Left lung (tissue), 4 donors: ENCODE measurements at regions not wholly inside any gene's neighbourhood (a gene's known extent, or its start where the extent isn't known, plus 50 kb on each side); places are given as distances from the start of the nearest gene placed in this dataset.
A peak's percentile ranks its signal among the peaks of the same experiment; 100 is the strongest.

Source experiments
- ATAC-seq: fragments of 200-7000 bp; cut with Tn5 transposase; one replicate; pipeline ENCODE4 v1.9.1; 2020; ENCODE audit warnings: moderate library complexity
- DNase-seq, 4 donors: peaks; one replicate each; pipeline ENCODE4 v3.0.0-alpha.2; 2013 to 2020
- H3K27ac ChIP-seq, 2 donors: fragments of 200-600 bp; sonication (generic) in 1 of 2; one replicate each; pipeline versions ENCODE4 v1.5.0 to v1.8.0; 2020 to 2021
- H3K27me3 ChIP-seq, 2 donors: fragments of 200-600 bp; sonication (generic) in 1 of 2; one replicate each; pipeline versions ENCODE4 v1.5.0 to v1.8.0; 2020 to 2021
- H3K36me3 ChIP-seq, 2 donors: fragments of 200-600 bp; sonication (generic) in 1 of 2; one replicate each; pipeline versions ENCODE4 v1.5.0 to v1.8.0; 2020 to 2021
- H3K4me1 ChIP-seq, 2 donors: fragments of 200-600 bp; one replicate each; pipeline ENCODE4 v1.8.0; 2021
- H3K4me3 ChIP-seq, 2 donors: fragments of 200-600 bp; sonication (generic) in 1 of 2; one replicate each; pipeline versions ENCODE4 v1.5.0 to v1.8.0; 2020 to 2021; ENCODE audit warnings: mild to moderate bottlenecking in 1 of 2
- H3K9me3 ChIP-seq, 2 donors: fragments of 200-600 bp; sonication (generic) in 1 of 2; one replicate each; pipeline versions ENCODE4 v1.5.0 to v1.8.0; 2020 to 2021
- intact Hi-C, 2 donors: fragments of 100-400 bp; cut with DNase I; formaldehyde crosslinking; loops; one replicate each; pipeline versions ENCODE4 v1.11.2 to v1.14.2; 2022
- TF ChIP-seq, protein P1 (sequence below), 2 donors: fragments of 200-600 bp; sonication (generic) in 1 of 2; IDR thresholded peaks; one replicate each; pipeline versions ENCODE4 v1.5.0 to v1.8.0; 2021; ENCODE audit warnings: antibody characterized with exemption in 2 of 2
- donor health status: DM: no; HTN: yes; CAD: no.
- donor health status: DM: no; HTN: no; CAD: no.

DNA sequence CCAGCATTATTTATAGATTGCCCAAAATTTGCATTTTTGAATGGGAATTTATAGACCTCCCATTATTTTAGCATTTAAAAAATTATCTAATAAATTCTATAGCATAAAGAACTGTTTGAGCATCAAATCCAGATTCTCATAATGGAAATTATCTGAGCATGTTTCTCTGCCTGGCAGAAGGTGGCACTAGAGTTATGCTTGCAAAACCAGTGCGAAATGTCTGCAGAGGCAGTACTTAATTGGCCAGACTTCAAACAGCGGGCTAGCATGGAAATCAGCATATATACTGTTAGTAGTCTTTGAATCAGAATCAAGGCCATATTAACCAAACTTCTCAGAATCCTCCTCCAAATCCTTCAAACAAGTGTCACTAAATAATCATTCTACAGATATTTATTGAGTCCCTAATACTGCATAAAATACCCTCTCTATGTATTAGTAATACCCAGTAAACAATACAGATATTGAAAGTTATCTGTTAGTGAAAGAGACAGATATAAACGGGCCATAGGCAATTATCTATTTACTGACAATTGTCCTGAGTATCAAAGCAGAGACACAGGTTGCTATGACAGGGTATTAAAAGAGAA, 78.7 kb upstream of the DCLK2 start:
- TF ChIP-seq, protein P1, sequence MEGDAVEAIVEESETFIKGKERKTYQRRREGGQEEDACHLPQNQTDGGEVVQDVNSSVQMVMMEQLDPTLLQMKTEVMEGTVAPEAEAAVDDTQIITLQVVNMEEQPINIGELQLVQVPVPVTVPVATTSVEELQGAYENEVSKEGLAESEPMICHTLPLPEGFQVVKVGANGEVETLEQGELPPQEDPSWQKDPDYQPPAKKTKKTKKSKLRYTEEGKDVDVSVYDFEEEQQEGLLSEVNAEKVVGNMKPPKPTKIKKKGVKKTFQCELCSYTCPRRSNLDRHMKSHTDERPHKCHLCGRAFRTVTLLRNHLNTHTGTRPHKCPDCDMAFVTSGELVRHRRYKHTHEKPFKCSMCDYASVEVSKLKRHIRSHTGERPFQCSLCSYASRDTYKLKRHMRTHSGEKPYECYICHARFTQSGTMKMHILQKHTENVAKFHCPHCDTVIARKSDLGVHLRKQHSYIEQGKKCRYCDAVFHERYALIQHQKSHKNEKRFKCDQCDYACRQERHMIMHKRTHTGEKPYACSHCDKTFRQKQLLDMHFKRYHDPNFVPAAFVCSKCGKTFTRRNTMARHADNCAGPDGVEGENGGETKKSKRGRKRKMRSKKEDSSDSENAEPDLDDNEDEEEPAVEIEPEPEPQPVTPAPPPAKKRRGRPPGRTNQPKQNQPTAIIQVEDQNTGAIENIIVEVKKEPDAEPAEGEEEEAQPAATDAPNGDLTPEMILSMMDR (IDR thresholded peaks at IDR 0.05) = peak; percentile 11 to 62
- DNase-seq (peak in 2 of 4 donors; percentile 61 to 80), ATAC-seq (peak; percentile 82)

DNA sequence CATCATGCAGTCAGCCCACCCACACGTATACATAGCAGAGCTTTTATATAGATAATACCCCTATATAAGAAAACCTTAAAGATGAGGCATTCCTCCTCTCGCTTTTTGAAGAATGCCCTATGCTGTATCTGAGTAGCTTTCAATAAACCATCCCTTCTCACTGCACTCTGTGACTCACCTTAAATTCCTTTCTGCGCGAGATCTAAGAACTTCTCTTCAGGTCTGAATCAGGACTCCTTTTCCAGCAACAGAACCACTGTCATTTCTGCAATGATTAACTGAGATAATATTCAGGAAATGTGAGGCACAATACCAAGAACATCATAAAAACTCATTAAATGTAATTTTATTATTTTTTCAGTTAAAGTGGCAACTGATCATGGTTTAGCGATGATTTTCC, 76.4 kb upstream of the DCLK2 start:
- ATAC-seq (no peak), DNase-seq (no peak)
- no peaks in the 10 kb centered on the region for H3K9me3 ChIP-seq
- H3K36me3 ChIP-seq = no peaks in the 10 kb centered on the region
- intact Hi-C loops = loop anchor here in 1 of 2 donors (10.0 kb wide), 3 partner anchors 213 to 863 kb away; no protein-coding TSS in a partner anchor
- TF ChIP-seq, protein P1 (IDR thresholded peaks at IDR 0.05) = no peak
- no peaks in the 10 kb centered on the region for H3K27me3 ChIP-seq
- H3K4me3 ChIP-seq = no peak overlapping the region
- H3K27ac ChIP-seq = no peak overlapping the region
- no peaks in the 10 kb centered on the region for H3K4me1 ChIP-seq

More for the DNA sequence above, 78.7 kb upstream of the DCLK2 start:
- Histone ChIP-seq H3K27me3 (no peaks in the 10 kb centered on the region), H3K27ac (no peak overlapping the region), H3K4me3 (no peak overlapping the region), H3K4me1 (no peaks in the 10 kb centered on the region), H3K9me3 (no peaks in the 10 kb centered on the region), H3K36me3 (no peaks in the 10 kb centered on the region)
- intact Hi-C loops = loop anchor here in 1 of 2 donors (10.0 kb wide), 3 partner anchors 215 to 865 kb away; no protein-coding TSS in a partner anchor

DNA sequence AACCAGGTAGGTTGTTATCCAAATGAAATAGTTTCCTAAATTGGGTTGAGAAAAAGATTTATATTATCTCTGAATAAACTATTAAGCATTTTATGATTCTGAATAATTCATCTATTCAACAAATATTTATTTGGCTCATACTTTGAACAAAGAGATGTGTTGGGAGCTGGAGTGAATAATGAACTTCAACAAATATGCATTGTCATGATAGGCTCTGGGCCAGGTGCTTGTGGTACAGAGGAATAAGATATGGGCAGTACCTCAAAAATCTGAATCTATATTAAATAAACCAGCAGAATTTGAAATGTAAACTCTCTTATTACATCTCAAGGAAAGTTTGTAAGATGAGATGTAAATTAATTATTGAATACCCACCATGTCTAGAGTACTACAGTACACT, 75.7 kb upstream of the DCLK2 start:
- intact Hi-C loops = loop anchor here in 1 of 2 donors (10.0 kb wide), 3 partner anchors 212 to 862 kb away; no protein-coding TSS in a partner anchor
- H3K4me3 ChIP-seq = no peak overlapping the region
- H3K27ac ChIP-seq = no peak overlapping the region
- DNase-seq (no peak), ATAC-seq (no peak)
- no peaks in the 10 kb centered on the region for H3K9me3 ChIP-seq
- no peaks in the 10 kb centered on the region for H3K27me3 ChIP-seq
- H3K36me3 ChIP-seq = no peaks in the 10 kb centered on the region
- no peaks in the 10 kb centered on the region for H3K4me1 ChIP-seq
- TF ChIP-seq, protein P1 (IDR thresholded peaks at IDR 0.05) = no peak

DNA sequence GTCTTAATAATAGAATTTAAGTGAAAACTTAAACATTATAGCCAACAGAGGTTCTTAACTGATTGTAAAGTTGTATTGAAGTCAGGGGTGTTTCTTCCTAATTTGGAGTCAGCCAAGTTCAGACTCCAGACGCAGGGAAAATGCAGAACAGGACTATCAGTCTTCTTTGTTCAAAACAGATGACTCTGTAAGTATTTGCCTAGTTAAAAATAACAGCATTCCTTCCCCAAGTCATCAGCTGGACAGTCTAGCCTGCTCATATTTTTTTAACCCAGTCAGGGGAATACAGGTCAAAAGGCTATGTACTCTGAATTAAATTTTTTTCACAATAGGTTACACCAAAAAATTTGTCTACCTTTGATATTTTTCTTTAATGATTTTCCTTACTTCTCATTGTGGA, 73.8 kb upstream of the DCLK2 start:
- Histone ChIP-seq H3K9me3 (no peaks in the 10 kb centered on the region), H3K4me1 (no peaks in the 10 kb centered on the region), H3K27me3 (peaks cover 0 to under 1% of the 10 kb centered on the region in 2 donors), H3K4me3 (no peak overlapping the region), H3K27ac (no peak overlapping the region), H3K36me3 (no peaks in the 10 kb centered on the region)
- no peak for DNase-seq
- intact Hi-C loops = loop anchor here in 1 of 2 donors (10.0 kb wide), 3 partner anchors 210 to 860 kb away; no protein-coding TSS in a partner anchor
- TF ChIP-seq, protein P1 (IDR thresholded peaks at IDR 0.05) = no peak
- peak; percentile 75 for ATAC-seq

DNA sequence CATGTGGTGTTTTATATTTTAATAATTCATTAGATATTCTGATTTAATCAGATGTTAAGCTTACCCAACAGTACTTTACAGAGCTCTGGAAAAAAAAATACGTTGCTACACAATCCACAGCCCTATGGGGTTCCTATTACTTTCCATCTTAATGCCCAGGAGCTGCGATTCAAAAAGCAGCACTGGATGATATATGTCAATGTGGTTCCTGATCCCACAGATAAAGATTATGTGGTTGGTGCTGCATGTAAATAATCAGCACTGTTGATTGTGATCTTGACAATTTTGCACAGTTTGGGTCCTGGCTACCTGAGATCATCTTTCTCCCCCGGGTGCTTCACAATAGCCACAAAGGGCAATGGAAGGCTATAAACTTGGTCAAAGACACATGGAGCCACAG, 72.7 kb upstream of the DCLK2 start:
- DNase-seq (no peak), ATAC-seq (no peak)
- intact Hi-C loops = loop anchor here in 1 of 2 donors (10.0 kb wide), 3 partner anchors 209 to 859 kb away; no protein-coding TSS in a partner anchor
- H3K4me1 ChIP-seq = no peaks in the 10 kb centered on the region
- H3K27me3 ChIP-seq = peaks cover 0 to 7% of the 10 kb centered on the region in 2 donors
- TF ChIP-seq, protein P1 (IDR thresholded peaks at IDR 0.05) = no peak
- no peak overlapping the region for H3K4me3 ChIP-seq
- H3K36me3 ChIP-seq = no peaks in the 10 kb centered on the region
- no peaks in the 10 kb centered on the region for H3K9me3 ChIP-seq
- H3K27ac ChIP-seq = no peak overlapping the region
